ENCODE measurements at regions not wholly inside any gene's neighbourhood (a gene's known extent, or its start where the extent isn't known, plus 50 kb on each side); places are given as distances from the start of the nearest gene placed in this dataset.

GRCh38 chr12:75884465-75884985, 147.1 kb downstream of the PHLDA1 start:
- H3K27ac Mint-ChIP-seq: no peak overlapping the region
- Histone ChIP-seq H3K4me1 (ENCODE audit: insufficient read depth, low read length) (no peaks in the 10 kb centered on the region), H3K36me3 (ENCODE audit: insufficient read depth, low read length) (no peaks in the 10 kb centered on the region), H3K27ac (ENCODE audit: low read depth in 1 of 2, low read length in 2 of 2) (no peak overlapping the region), H3K27me3 (ENCODE audit: control insufficient read depth in 1 of 2, insufficient read depth in 2 of 2, low read length in 2 of 2) (no peaks in the 10 kb centered on the region), H3K9me3 (ENCODE audit: control insufficient read depth in 1 of 2, insufficient read depth in 1 of 2, low read length in 2 of 2) (no peaks in the 10 kb centered on the region), H3K4me3 (ENCODE audit: low read length) (no peak overlapping the region)
- no peak overlapping the region for H3K4me3 Mint-ChIP-seq
- H3K36me3 Mint-ChIP-seq (ENCODE audit: low read depth): no peaks in the 10 kb centered on the region
- no peaks in the 10 kb centered on the region for H3K27me3 Mint-ChIP-seq
- POLR2A ChIA-PET: no interaction called here
- no peak for TF ChIP-seq CTCF (IDR thresholded peaks at IDR 0.05)
- CTCF ChIA-PET: no interaction called here
- H3K9me3 Mint-ChIP-seq: no peaks in the 10 kb centered on the region
- DNase-seq (no peak), ATAC-seq (ENCODE audit: poor library complexity) (no peak)
- H3K4me1 Mint-ChIP-seq (ENCODE audit: low read depth): no peaks in the 10 kb centered on the region
- intact Hi-C loops (cut with DNase I, micrococcal nuclease): no loop called here

- ATAC-seq (ENCODE audit: poor library complexity) (no peak), DNase-seq (no peak)
- ChIA-PET CTCF (no interaction called here), POLR2A (no interaction called here)
- Histone ChIP-seq H3K9me3 (ENCODE audit: control insufficient read depth in 1 of 2, insufficient read depth in 1 of 2, low read length in 2 of 2) (no peaks in the 10 kb centered on the region), H3K27ac (ENCODE audit: low read depth in 1 of 2, low read length in 2 of 2) (no peak overlapping the region), H3K4me3 (ENCODE audit: low read length) (no peak overlapping the region), H3K27me3 (ENCODE audit: control insufficient read depth in 1 of 2, insufficient read depth in 2 of 2, low read length in 2 of 2) (no peaks in the 10 kb centered on the region), H3K4me1 (ENCODE audit: insufficient read depth, low read length) (no peaks in the 10 kb centered on the region), H3K36me3 (ENCODE audit: insufficient read depth, low read length) (no peaks in the 10 kb centered on the region)
- intact Hi-C loops (cut with DNase I, micrococcal nuclease): no loop called here
- H3K36me3 Mint-ChIP-seq (ENCODE audit: low read depth): no peaks in the 10 kb centered on the region
- no peak overlapping the region for H3K27ac Mint-ChIP-seq
- no peak overlapping the region for H3K4me3 Mint-ChIP-seq
- no peaks in the 10 kb centered on the region for H3K9me3 Mint-ChIP-seq
- H3K27me3 Mint-ChIP-seq: no peaks in the 10 kb centered on the region
- TF ChIP-seq CTCF (IDR thresholded peaks at IDR 0.05): no peak
- no peaks in the 10 kb centered on the region for H3K4me1 Mint-ChIP-seq (ENCODE audit: low read depth)
Measured at GRCh38 chr12:75883241-75883640, 148.3 kb downstream of the PHLDA1 start.

- Histone ChIP-seq H3K27ac (ENCODE audit: low read depth in 1 of 2, low read length in 2 of 2) (no peak overlapping the region), H3K4me3 (ENCODE audit: low read length) (no peak overlapping the region), H3K9me3 (ENCODE audit: control insufficient read depth in 1 of 2, insufficient read depth in 1 of 2, low read length in 2 of 2) (no peaks in the 10 kb centered on the region), H3K36me3 (ENCODE audit: insufficient read depth, low read length) (no peaks in the 10 kb centered on the region), H3K4me1 (ENCODE audit: insufficient read depth, low read length) (no peaks in the 10 kb centered on the region), H3K27me3 (ENCODE audit: control insufficient read depth in 1 of 2, insufficient read depth in 2 of 2, low read length in 2 of 2) (no peaks in the 10 kb centered on the region)
- H3K27me3 Mint-ChIP-seq: no peaks in the 10 kb centered on the region
- H3K9me3 Mint-ChIP-seq: no peaks in the 10 kb centered on the region
- no peak overlapping the region for H3K27ac Mint-ChIP-seq
- H3K36me3 Mint-ChIP-seq (ENCODE audit: low read depth): no peaks in the 10 kb centered on the region
- ATAC-seq (ENCODE audit: poor library complexity): no peak
- ChIA-PET POLR2A (no interaction called here), CTCF (no interaction called here)
- intact Hi-C loops (cut with DNase I, micrococcal nuclease): no loop called here
- no peaks in the 10 kb centered on the region for H3K4me1 Mint-ChIP-seq (ENCODE audit: low read depth)
- no peak overlapping the region for H3K4me3 Mint-ChIP-seq
- DNase-seq: no peak
- TF ChIP-seq CTCF (IDR thresholded peaks at IDR 0.05): no peak
Measured at GRCh38 chr12:75882421-75882820, 149.2 kb downstream of the PHLDA1 start.

All from CD4-positive, alpha-beta T cell (primary cell).